COR-L47 (cell line): ENCODE measurements at regions not wholly inside any gene's neighbourhood (a gene's known extent, or its start where the extent isn't known, plus 50 kb on each side); places are given as distances from the start of the nearest gene placed in this dataset.

ENCODE experiments used
- DNase-seq: peaks from one replicate; lab custom pipeline; 2025; lab: John Stamatoyannopoulos, UW

DNA sequence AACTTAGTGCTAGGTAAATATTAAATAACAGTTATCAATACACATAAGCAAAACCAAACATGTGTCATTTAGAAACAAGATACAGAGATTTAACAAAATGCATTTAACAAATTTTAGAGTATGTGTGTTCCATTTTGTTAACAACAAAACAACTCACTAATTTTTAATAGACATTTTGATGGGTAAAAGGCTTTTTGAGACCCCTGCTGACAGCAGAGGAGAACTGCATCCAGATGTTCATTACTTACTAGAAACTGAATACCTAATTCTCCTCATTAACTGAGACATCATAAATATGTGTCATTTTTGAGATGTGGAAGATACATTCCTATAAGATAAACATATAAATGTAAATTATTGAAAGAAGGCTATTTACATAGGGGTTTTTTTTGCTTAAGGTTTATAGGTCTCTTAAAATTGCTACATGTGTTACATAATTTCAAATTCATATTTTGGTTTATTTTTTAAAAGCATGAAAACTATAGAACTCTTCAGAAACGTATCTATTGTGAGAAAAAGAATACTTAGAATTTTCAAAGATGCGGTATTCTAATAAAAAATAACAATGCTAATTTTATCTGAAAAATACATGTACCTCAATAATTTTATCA is 1009.8 kb downstream of the TUSC7 start:
- peak; percentile 40 for DNase-seq

DNA sequence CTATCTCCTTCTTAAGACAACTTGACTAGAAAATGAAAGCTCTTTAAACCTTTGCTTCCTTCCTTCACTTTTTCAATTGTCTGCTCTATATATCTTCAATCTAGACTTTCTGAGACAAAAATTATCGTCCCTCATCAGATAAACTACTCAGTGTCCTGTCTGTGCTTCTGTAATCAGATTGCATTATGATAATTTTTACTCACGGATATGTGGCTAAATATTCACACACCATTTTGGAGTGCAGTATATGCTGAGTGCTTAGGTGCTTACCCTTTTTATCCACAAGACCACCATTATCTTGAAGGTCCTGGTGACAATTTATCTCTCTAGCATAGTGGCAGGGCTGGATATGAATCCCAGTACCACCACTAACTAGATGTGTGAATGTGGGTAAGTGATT is 1012.3 kb downstream of the TUSC7 start:
- no peak for DNase-seq

DNA sequence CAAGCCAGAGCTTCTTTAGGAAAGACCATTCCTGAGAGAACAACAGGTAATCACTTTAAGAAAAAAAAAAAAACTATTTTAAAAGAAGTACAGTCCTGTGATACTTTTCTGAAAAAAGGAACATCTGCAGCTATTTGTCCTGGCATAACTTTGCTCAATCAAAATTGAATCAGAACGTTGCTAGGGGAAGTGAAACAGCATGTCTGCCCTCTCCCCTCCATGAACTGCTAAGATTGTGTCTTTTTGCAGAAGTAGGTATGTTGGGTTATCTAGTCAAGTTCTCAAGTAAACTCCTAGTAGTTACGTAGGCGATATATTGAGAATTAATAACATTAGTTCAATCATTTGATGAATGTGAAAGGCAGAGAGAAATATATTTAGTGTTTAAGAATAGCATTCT is 1013.3 kb downstream of the TUSC7 start:
- DNase-seq: no peak

DNA sequence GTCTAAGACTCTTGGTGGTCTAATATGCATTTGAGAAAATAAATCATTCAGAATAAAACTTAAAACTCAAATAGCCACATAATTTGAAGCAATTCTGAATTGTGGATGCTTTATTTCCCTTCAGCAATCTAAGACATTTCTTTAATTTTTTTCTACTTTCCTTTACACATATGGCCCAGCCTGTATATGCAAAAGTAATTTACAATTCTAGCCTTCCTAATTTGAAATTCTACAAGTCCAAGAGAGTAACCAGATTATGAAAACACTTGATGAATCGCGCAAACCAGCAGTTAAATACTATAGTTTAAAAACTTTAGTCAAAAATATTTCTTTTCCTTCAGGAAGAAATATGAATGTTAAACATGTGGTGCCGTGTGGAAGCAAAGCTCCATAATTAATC is 1014.2 kb downstream of the TUSC7 start:
- no peak for DNase-seq

DNA sequence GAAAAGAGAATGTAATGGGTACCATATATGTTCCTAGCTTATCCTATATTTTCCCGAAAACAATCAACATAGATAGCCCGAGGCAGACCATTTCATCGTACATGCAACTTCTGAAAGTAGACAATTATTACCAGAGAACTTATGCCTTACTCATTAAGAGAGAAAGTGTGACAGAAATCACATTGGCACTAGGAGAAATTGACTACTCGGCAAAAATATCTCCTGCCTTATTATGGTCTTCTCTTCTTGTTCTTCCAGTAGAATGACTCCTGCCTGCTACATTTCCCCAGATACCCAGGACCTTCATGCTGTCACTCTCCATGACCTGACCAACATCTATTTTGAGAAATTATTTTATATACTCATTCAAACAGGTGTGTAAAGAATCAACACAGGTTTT is 1015.7 kb downstream of the TUSC7 start:
- DNase-seq: no peak

DNA sequence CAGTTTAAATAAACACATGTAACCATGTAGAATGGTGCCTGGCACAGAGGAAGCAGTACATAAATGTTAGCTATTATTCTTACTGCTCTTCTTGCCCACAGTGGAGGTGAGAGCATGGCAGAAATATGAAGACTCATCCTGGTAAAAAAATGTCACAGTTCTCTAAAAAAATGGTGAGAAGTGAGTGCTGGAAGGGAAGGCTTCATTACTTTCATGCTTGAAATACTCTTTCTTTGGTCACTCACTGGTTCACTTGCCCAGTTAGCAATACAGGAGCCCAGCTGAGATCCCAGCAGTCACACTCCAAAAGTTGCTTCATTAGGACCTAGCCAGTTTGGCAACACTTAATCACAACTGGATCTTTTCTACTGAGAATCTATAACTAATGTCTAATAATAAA is 1017.2 kb downstream of the TUSC7 start:
- no peak for DNase-seq

DNA sequence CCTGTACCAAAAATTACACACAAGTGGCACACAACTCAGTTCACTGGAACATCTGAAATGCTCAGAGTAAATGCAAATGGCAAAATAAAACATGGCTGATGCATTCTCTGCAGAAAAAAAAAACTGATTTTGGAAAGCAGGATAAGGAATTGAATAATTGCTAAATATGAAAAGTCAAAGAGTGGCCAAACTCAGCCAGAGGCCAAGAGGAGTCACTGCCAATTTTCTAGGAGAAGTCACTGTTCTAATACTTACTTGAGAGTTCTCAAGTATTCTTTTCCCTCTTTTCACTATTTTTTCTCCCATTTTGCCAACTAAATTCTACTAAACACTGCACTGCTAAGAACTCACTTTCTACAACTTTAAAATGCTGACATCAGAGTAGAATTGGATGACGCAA is 1018.6 kb downstream of the TUSC7 start:
- no peak for DNase-seq

DNA sequence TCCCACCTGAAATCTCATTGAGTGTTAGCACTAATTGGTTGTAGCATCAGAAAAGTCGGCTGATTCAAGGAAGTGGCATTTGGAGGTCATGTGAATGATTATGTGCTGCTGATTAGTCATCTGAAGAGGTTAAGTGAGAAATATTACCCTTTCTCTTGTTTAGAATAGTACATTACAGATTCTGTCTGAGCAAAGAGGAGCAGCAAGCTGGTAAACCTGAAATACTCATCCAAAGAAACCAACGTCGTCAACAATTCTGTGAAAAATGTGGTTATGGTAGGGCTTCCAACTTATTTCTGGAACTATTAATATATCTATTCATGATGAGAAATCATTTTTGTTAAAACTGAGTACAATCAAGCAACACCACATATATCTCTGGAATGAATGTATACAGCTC is 1024.9 kb downstream of the TUSC7 start:
- no peak for DNase-seq

DNA sequence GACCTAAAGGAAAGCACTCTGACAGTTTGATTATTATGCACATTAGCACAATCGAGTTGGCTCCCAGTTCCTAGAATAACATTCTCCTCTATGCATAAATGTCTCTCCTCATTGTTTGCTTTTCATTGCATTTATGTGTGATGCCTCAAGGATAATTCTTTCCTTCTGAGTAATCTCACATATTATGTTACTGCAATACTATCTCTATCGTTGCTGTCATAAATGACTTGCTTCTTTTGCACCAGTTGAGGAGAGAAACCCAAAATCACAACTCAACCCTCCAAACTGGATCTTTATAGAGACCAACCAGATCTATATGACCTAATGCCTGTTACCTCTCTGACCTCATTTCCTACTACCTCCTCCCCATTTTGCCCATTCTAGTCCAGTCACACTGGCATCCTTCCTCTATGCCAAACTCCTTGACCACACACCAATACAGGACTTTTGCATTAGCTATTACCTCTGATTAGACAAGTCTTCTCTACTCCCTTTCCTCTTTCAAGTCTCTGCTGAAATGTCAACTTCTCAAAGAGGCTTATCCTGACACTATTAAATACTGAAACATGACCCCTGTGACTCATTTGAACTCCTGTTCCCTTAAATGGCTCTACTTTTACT is 1026.0 kb downstream of the TUSC7 start:
- no peak for DNase-seq

DNA sequence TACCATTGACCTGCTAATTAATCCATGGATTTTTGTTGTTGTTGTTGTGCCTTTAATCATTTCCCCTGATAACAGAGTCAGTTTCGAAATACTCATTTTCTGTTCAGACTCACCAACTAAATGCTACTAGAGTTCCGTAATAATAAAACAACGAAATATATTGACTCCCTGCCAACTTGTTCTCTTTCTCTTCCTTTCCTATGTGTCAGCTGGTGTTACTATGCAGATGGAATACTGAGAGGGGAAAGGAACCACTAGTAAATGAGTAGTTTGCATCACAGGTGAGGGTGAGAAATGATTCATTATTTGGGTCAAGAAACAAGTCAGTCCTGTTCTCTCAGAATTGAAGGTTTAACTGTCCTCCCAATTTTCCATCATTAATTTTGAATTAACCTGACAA is 1027.3 kb downstream of the TUSC7 start:
- no peak for DNase-seq

DNA sequence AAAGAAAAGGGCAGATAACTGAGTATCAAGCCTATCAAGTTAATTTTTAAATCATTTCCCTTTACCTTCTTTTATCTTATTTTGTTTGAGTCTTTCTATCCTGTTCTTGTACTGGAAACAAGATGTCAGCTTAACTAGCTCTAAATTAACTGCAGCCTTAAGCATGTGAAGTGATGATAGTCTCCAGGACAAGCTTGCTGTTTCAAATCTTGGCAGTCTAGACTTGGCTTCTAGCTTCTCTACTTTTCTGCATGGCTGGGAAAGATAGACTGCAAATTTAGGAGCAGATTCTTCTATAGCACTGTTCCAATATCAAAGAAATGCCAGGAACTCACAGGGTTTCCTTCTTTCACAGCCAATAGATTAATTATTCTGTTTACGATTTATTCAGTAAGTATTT is 1034.4 kb downstream of the TUSC7 start:
- no peak for DNase-seq

DNA sequence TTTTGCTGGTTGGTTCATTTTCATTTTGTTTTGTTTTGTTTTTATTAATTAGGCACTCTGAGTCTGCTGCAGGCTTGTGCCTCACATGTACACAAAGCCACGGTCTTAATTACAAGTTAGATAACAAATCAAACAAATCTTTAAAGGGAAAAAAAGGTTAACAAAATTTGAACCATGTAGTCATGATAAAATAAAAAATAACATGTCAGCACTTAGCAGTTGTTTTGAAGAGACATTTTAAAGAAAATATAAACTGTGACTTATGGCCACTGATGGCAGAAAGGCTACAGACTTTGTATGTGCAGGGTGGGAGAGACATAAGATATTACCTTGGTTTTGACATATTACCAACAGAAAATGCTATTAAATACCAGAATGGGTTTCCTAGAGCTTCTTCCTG is 1035.4 kb downstream of the TUSC7 start:
- no peak for DNase-seq

DNA sequence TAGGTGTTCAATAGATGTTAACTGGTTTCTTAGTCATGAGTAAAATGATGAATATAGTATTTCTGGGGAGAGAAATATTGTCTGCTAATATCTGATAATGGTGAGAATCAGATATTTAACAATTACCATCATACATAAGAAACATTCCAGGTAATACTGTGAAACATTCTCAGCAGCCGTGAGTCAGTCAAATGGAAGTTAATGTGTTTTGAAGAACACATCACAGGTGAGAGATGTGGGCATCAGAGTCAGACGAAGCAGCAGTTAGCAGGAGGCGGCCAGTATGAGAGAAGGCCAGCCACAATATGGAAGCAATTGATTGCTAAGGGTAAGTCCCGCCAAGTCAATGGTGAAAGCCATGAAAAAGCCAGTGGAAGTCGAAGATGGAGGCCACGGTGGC is 1035.9 kb downstream of the TUSC7 start:
- no peak for DNase-seq

DNA sequence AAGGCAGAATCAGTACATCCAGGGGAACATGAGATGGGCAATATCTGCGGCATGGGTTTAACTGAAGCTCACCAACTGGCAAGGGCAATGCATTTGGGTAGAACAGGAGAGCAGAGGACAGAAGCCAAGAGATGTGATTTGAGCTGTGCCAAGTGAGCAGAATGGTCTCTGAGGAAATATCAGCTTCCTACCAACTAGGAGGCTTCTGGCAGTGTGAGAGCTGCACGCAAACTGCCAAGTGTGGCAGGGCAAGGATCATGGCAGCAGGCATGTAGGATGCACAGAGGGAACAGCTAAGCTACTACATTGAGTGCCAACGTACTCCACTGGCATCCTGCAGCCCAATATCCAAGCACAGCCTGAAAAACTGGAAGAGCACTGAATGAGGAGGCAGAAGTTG is 1036.5 kb downstream of the TUSC7 start:
- DNase-seq: no peak

DNA sequence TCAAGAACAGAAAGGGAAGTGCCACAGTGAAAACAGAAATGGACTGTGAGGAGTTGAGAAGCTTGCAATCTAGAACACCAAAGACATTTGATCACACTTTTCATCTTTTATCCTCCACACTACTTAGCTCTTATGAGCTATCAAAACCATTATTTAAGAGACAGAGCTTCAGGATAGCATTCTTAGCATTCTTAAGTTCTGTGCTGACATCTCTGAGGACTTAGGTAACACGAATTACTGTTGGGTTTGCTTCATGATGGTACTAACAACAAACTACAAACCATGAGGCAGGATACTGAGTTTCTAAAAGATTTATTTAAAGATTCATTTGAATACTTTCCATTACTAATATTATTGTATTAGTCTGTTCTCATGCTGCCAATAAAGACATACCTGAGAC is 1038.6 kb downstream of the TUSC7 start:
- DNase-seq: no peak

DNA sequence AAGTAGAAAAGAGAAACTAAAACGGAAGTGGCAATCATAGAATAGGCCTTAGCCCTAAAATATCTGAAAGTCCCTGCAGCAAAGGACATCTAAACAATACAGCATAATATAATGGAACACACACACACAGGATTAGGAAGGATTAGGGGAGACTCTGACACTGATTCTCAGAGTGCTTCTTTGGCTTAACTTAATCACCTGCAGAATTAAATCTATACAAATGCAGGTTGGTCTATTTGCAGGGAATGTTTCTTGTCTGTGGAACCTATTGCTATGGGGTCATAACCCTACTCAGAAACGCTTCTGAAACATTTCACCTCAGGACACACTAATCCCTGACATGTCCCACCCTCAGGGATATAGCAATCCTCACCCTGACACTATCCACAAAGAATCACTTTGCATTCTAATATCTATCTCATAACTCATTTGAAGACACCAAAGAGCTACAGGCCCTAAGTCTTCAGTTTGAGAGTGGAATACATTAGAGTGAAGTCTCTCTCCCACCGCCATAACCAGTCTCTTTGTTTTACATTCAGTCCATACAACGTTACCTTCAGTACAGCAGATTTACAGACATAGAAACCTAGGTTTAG is 1041.2 kb downstream of the TUSC7 start:
- DNase-seq: no peak

DNA sequence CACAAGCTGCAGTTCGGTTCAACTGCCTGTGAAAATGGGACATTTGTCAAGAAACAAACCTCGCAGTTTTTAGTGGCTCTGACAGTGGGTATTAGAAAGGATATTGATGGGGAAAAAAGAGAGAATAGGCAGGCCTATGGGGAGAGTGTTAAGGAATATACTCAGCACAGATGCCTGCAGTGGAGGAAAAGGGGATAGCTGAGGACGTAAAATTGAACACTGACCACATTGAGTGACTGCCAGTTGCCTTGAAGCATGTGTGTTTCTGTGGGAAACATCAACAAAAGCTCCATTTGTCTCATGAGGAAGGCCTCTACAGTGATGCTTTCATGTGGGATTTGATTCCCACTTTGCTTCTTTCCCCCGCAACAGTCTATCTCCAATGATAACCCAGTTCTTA is 1042.1 kb downstream of the TUSC7 start:
- DNase-seq: no peak

DNA sequence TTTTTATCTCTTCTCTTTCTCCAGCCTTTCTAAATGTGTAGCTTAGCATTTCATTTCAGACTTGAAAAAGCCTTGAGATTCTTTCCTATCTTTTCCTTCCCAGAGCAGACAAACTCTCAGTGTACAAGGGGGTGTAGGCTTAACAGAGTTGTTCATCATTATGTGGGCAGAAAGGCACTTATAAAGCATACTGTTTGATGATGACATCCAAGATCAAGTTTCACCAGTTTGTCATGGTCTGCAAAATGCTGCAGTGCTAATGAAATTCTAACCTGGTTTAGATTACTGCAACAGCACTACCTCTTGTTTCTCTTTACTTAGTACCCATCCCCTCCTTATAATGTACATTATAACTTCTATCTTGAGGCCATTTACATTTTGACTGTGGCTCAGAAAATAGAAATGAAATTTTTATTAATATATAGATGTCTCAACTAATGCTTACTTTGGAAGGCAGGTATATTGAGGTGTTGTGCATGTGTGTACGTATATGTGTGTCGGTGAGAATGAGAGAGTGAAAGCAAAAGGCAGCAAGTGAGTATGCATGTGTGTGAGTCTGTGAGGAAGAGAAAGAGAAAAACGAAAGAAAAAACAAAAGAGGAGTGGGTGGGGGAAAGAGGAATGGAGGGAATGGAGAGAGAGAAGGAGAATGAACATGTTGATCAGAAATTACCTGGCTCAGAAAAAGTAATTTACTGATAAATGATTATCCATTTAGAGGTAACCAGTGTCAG is 1043.6 kb downstream of the TUSC7 start:
- DNase-seq: no peak

DNA sequence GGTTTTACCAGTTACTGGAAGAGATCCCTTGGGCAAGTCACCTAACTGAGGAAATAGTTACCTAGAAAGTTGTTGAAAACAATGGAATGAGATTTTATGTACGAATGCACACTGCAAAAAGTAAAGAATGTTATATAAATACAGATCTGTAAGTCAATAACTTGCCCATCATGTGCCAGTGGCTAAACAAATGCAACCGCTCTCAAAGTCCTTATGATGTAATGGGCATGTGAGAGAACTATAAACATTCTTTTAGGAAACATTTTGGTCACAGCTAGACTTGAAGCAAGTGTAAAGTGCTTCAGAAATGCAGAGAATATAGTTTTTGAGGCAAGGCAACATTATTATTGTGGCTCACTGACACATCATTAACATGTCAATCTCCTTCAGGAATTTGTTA is 1044.5 kb downstream of the TUSC7 start:
- no peak for DNase-seq

DNA sequence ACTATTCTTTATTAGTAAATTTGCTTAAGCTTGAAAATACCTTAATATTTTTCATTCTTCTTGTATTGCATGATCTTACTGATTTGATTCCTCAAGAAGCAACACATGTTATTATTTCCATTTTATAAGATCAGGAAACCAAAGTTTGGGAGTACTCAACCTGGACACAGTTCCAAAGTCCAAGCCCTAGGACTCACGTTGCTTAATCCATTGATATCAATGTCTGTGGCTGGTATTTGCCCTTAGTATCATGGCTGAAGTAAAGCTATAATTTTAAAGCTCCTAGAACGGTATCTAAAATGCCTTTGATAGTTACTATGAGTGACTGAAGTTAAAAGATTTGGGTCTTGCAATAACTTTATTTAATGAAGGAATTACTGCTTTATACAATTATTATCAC is 1045.3 kb downstream of the TUSC7 start:
- no peak for DNase-seq

DNA sequence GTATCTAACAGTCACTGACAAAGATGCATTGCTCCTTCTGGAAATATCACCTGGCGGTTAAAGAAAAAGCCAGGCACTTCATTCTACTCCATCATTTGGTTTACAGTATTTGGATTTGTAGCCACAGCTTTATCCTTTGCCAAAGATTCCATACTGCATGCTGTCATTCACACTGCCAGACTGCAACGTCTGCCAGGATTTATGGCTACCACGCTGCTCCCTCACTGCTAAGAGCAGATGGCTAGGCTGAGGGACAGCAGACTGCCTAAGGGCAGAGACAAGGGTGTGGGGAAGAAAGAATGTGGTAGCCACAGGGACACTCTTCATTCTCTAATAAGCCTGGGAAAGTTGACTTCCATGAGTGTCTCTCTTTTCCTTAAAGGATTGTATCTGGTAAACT is 1047.0 kb downstream of the TUSC7 start:
- no peak for DNase-seq

DNA sequence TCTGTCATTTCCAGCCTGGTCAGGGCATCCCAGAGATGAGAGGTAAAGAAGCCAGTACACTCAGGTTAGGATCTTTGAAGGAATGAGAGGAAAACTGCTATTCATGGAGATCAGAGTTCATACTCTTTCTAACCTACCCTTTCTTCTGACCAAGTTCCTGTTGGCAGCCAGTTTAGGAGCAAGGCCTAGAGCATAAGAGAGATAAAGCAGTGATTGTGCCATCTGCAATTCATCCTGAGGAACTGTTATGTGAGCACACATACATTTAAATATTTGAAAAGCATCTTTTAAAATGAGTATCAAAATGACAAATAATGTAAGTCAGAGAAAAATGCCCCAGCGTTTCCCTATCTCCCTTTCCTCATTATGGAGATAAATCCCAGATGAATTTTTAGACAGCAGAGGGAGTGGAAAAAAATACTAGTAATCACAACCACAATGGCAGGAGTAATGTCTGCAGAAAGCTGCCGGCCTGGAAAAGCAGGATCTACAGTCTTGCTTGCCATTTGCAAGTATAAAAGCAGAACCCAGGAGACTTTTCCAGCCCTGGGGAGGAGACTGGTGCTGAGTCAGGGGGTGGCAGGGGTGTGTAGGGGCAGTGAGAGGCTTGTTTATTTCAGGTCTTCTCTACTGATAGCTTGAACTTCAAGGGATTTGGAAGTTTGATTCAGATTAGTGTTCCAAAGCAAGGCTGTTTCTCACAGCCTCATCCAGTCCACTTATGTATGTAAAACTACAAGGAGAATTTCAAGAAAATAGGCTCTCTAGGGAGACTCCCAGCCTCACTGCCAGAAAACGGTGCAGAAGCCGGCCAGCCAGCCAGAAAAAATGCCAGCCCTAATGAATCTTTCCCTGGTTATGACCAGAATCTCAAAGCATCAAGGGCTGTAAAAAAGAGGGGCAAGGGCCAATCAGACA is 1052.4 kb downstream of the TUSC7 start:
- no peak for DNase-seq
